ENCODE measurements at regions not wholly inside any gene's neighbourhood (a gene's known extent, or its start where the extent isn't known, plus 50 kb on each side); places are given as distances from the start of the nearest gene placed in this dataset.

GRCh38 chr5:163658702-163659567, 153.5 kb downstream of the MAT2B start:
- TF ChIP-seq EZH2phosphoT487 (IDR thresholded peaks at IDR 0.05; ENCODE audit: insufficient read depth, low read depth) (no peak), EZH2 (IDR thresholded peaks at IDR 0.05; ENCODE audit: insufficient read depth, poor library complexity, severe bottlenecking) (no peak)
- 45% methylated on average over 7 of the region's 7 CpGs for WGBS, 2 experiments (ENCODE audit: low coverage in 1 of 2, low lambda C conversion rate in 2 of 2, missing lambda C conversion rate in 2 of 2)
- Histone ChIP-seq H3K4me1 (ENCODE audit: insufficient read depth) (no peaks in the 10 kb centered on the region), H3K27ac (no peak overlapping the region), H3K9ac (no peak overlapping the region), H3K9me2 (ENCODE audit: insufficient read depth) (no peaks in the 10 kb centered on the region), H3K4me3 (no peak overlapping the region), H3K79me2 (ENCODE audit: insufficient read depth) (no peaks in the 10 kb centered on the region), H3F3A (ENCODE audit: insufficient read depth) (no peaks in the 10 kb centered on the region), H3K9me3 (ENCODE audit: low read depth) (no peaks in the 10 kb centered on the region), H2AFZ (no peak overlapping the region), H3K4me2 (ENCODE audit: unreplicated experiment) (no peak overlapping the region), H4K20me1 (ENCODE audit: insufficient read depth) (no peaks in the 10 kb centered on the region), H3K27me3 (replicated peaks; ENCODE audit: insufficient read depth) (no peaks in the 10 kb centered on the region), H3K36me3 (ENCODE audit: low read depth) (no peaks in the 10 kb centered on the region)
- no peak for DNase-seq
- in situ Hi-C loops (cut with MboI): no loop called here

GRCh38 chr5:163659568-163659902, 154.1 kb downstream of the MAT2B start:
- H3K9ac ChIP-seq: no peak overlapping the region
- H3K27ac ChIP-seq: no peak overlapping the region
- H3K9me3 ChIP-seq (ENCODE audit: low read depth): no peaks in the 10 kb centered on the region
- H3K9me2 ChIP-seq (ENCODE audit: insufficient read depth): no peaks in the 10 kb centered on the region
- no peak overlapping the region for H2AFZ ChIP-seq
- H3K36me3 ChIP-seq (ENCODE audit: low read depth): no peaks in the 10 kb centered on the region
- no peaks in the 10 kb centered on the region for H3F3A ChIP-seq (ENCODE audit: insufficient read depth)
- 52 to 53% methylated on average over 3 of the region's 3 CpGs for WGBS, 2 experiments (ENCODE audit: low coverage in 1 of 2, low lambda C conversion rate in 2 of 2, missing lambda C conversion rate in 2 of 2)
- no peaks in the 10 kb centered on the region for H3K27me3 ChIP-seq (replicated peaks; ENCODE audit: insufficient read depth)
- no peaks in the 10 kb centered on the region for H4K20me1 ChIP-seq (ENCODE audit: insufficient read depth)
- no peak for DNase-seq
- TF ChIP-seq EZH2 (IDR thresholded peaks at IDR 0.05; ENCODE audit: insufficient read depth, poor library complexity, severe bottlenecking) (no peak), EZH2phosphoT487 (IDR thresholded peaks at IDR 0.05; ENCODE audit: insufficient read depth, low read depth) (no peak)
- in situ Hi-C loops (cut with MboI): no loop called here
- no peak overlapping the region for H3K4me2 ChIP-seq (ENCODE audit: unreplicated experiment)
- no peaks in the 10 kb centered on the region for H3K79me2 ChIP-seq (ENCODE audit: insufficient read depth)
- H3K4me1 ChIP-seq (ENCODE audit: insufficient read depth): no peaks in the 10 kb centered on the region
- H3K4me3 ChIP-seq: no peak overlapping the region

GRCh38 chr5:163660486-163660885, 155.1 kb downstream of the MAT2B start:
- Histone ChIP-seq H2AFZ (no peak overlapping the region), H3K9ac (no peak overlapping the region), H3K9me2 (ENCODE audit: insufficient read depth) (no peaks in the 10 kb centered on the region), H3K4me2 (ENCODE audit: unreplicated experiment) (no peak overlapping the region), H3K4me3 (no peak overlapping the region), H3K4me1 (ENCODE audit: insufficient read depth) (no peaks in the 10 kb centered on the region), H3K27ac (no peak overlapping the region), H3K36me3 (ENCODE audit: low read depth) (no peaks in the 10 kb centered on the region), H4K20me1 (ENCODE audit: insufficient read depth) (no peaks in the 10 kb centered on the region), H3K79me2 (ENCODE audit: insufficient read depth) (no peaks in the 10 kb centered on the region), H3K27me3 (replicated peaks; ENCODE audit: insufficient read depth) (no peaks in the 10 kb centered on the region), H3F3A (ENCODE audit: insufficient read depth) (no peaks in the 10 kb centered on the region), H3K9me3 (ENCODE audit: low read depth) (no peaks in the 10 kb centered on the region)
- no peak for DNase-seq
- in situ Hi-C loops (cut with MboI): no loop called here
- TF ChIP-seq EZH2phosphoT487 (IDR thresholded peaks at IDR 0.05; ENCODE audit: insufficient read depth, low read depth): no peak
- TF ChIP-seq EZH2 (IDR thresholded peaks at IDR 0.05; ENCODE audit: insufficient read depth, poor library complexity, severe bottlenecking): no peak
- 35 to 39% methylated on average over 1 of the region's 1 CpG for WGBS, 2 experiments (ENCODE audit: low coverage in 1 of 2, low lambda C conversion rate in 2 of 2, missing lambda C conversion rate in 2 of 2)

GRCh38 chr5:163661360-163661759, 155.9 kb downstream of the MAT2B start:
- WGBS, 2 experiments (ENCODE audit: low coverage in 1 of 2, low lambda C conversion rate in 2 of 2, missing lambda C conversion rate in 2 of 2): 30 to 31% methylated on average over 1 of the region's 1 CpG
- Histone ChIP-seq H3K4me2 (ENCODE audit: unreplicated experiment) (no peak overlapping the region), H2AFZ (no peak overlapping the region), H3K79me2 (ENCODE audit: insufficient read depth) (no peaks in the 10 kb centered on the region), H3K9ac (no peak overlapping the region), H3K9me3 (ENCODE audit: low read depth) (no peaks in the 10 kb centered on the region), H3K36me3 (ENCODE audit: low read depth) (no peaks in the 10 kb centered on the region), H3K9me2 (ENCODE audit: insufficient read depth) (no peaks in the 10 kb centered on the region), H3K4me3 (no peak overlapping the region), H3K4me1 (ENCODE audit: insufficient read depth) (no peaks in the 10 kb centered on the region), H4K20me1 (ENCODE audit: insufficient read depth) (no peaks in the 10 kb centered on the region), H3K27me3 (replicated peaks; ENCODE audit: insufficient read depth) (no peaks in the 10 kb centered on the region), H3K27ac (no peak overlapping the region), H3F3A (ENCODE audit: insufficient read depth) (no peaks in the 10 kb centered on the region)
- DNase-seq: no peak
- in situ Hi-C loops (cut with MboI): no loop called here
- TF ChIP-seq EZH2phosphoT487 (IDR thresholded peaks at IDR 0.05; ENCODE audit: insufficient read depth, low read depth) (no peak), EZH2 (IDR thresholded peaks at IDR 0.05; ENCODE audit: insufficient read depth, poor library complexity, severe bottlenecking) (no peak)
